IMR-90 (cell line): ENCODE measurements at regions not wholly inside any gene's neighbourhood (a gene's known extent, or its start where the extent isn't known, plus 50 kb on each side); places are given as distances from the start of the nearest gene placed in this dataset.

Source experiments
- BHLHE40 ChIP-seq: fragments of 150-350 bp; IDR thresholded peaks from 2 replicates; pipeline ENCODE4 v1.6.1; 2016; ENCODE audit warnings: mild to moderate bottlenecking, low read depth, low read length
- CEBPB ChIP-seq: IDR thresholded peaks from 2 replicates; pipeline ENCODE4 v1.6.1; 2012; ENCODE audit warnings: low read depth, low read length, improper control_type of control experiment
- CHD1 ChIP-seq: IDR thresholded peaks from 2 replicates; pipeline ENCODE4 v1.6.1; 2012; ENCODE audit warnings: low read depth, low read length, improper control_type of control experiment
- CTCF ChIP-seq: conservative IDR thresholded peaks from 2 replicates; pipeline ENCODE4 v1.5.1; 2012; ENCODE audit warnings: mild to moderate bottlenecking, low read depth, low read length, improper control_type of control experiment
- FOS ChIP-seq: fragments of 150-350 bp; IDR thresholded peaks from 2 replicates; pipeline ENCODE4 v1.6.1; 2016; ENCODE audit warnings: low read depth, low read length
- MAZ ChIP-seq: IDR thresholded peaks from 2 replicates; pipeline ENCODE4 v1.6.1; 2012; ENCODE audit warnings: low read depth, mild to moderate bottlenecking, low read length, improper control_type of control experiment, moderate library complexity, borderline replicate concordance
- MXI1 ChIP-seq: IDR thresholded peaks from 2 replicates; pipeline ENCODE4 v1.6.1; 2012; ENCODE audit warnings: low read depth, mild to moderate bottlenecking, low read length, moderate library complexity, borderline replicate concordance
- NFE2L2 ChIP-seq: fragments of 150-350 bp; IDR thresholded peaks from 2 replicates; pipeline ENCODE4 v1.6.1; 2016; ENCODE audit warnings: low read depth, mild to moderate bottlenecking, low read length
- POLR2A ChIP-seq: IDR thresholded peaks from 2 replicates; pipeline ENCODE4 v1.6.1; 2012; ENCODE audit warnings: mild to moderate bottlenecking, low read depth, low read length
- RAD21 ChIP-seq: IDR thresholded peaks from 2 replicates; pipeline ENCODE4 v1.6.1; 2012; ENCODE audit warnings: low read length, improper control_type of control experiment
- RFX5 ChIP-seq: IDR thresholded peaks from 2 replicates; pipeline ENCODE4 v1.8.0; 2012; ENCODE audit warnings: low read depth, mild to moderate bottlenecking, low read length, moderate library complexity
- SMC3 ChIP-seq: fragments of 150-350 bp; IDR thresholded peaks from 2 replicates; pipeline ENCODE4 v1.6.1; 2016; ENCODE audit warnings: low read depth, mild to moderate bottlenecking, antibody characterized with exemption, low read length, moderate library complexity
- USF2 ChIP-seq: fragments of 150-350 bp; IDR thresholded peaks from 2 replicates; pipeline ENCODE4 v1.6.1; 2017; ENCODE audit warnings: mild to moderate bottlenecking, antibody characterized with exemption, low read length, low read depth

GRCh38 chr3:3556078-3556477 is 243.2 kb upstream of the LRRN1 start:
- TF ChIP-seq CTCF (no peak), USF2 (no peak), POLR2A (no peak), CHD1 (no peak), FOS (no peak), CEBPB (no peak), RFX5 (no peak), MAZ (no peak), SMC3 (no peak), MXI1 (no peak), RAD21 (no peak), BHLHE40 (no peak), NFE2L2 (no peak)
